CD4-positive, alpha-beta T cell treated with Interleukin-1 beta for 1 hour (primary cell): ENCODE measurements at regions not wholly inside any gene's neighbourhood (a gene's known extent, or its start where the extent isn't known, plus 50 kb on each side); places are given as distances from the start of the nearest gene placed in this dataset.

Experiments used
- DNase-seq, 2 donors: peaks; one replicate each; pipeline ENCODE4 v3.0.0-alpha.2; 2020 to 2022

- no peak for DNase-seq
These were observed 659.4 kb downstream of the BCL11B start for GRCh38 chr14:98612434-98613200.

- no peak for DNase-seq
These were observed 657.3 kb downstream of the BCL11B start for GRCh38 chr14:98614741-98615140.

GRCh38 chr14:98622208-98623051 is 649.6 kb downstream of the BCL11B start:
- DNase-seq = no peak

GRCh38 chr14:98623788-98624415 is 648.1 kb downstream of the BCL11B start:
- no peak for DNase-seq

- no peak for DNase-seq
These were observed 638.6 kb downstream of the BCL11B start for GRCh38 chr14:98633380-98633779.

- DNase-seq = no peak
These were observed 637.8 kb downstream of the BCL11B start for GRCh38 chr14:98634043-98634820.

- no peak for DNase-seq
These were observed 633.6 kb downstream of the BCL11B start for GRCh38 chr14:98638366-98638765.

- DNase-seq = no peak
These were observed 624.2 kb downstream of the BCL11B start for GRCh38 chr14:98647754-98648153.

- DNase-seq = no peak
These were observed 621.0 kb downstream of the BCL11B start for GRCh38 chr14:98651037-98651436.

GRCh38 chr14:98665007-98665406 is 607.0 kb downstream of the BCL11B start:
- no peak for DNase-seq

GRCh38 chr14:98666545-98666944 is 605.5 kb downstream of the BCL11B start:
- no peak for DNase-seq

GRCh38 chr14:98682033-98682432 is 590.0 kb downstream of the BCL11B start:
- no peak for DNase-seq

- no peak for DNase-seq
These were observed 589.3 kb downstream of the BCL11B start for GRCh38 chr14:98682726-98683125.

- DNase-seq = no peak
These were observed 587.5 kb downstream of the BCL11B start for GRCh38 chr14:98684468-98684867.

GRCh38 chr14:98685725-98686124 is 586.3 kb downstream of the BCL11B start:
- no peak for DNase-seq

GRCh38 chr14:98688446-98688845 is 583.6 kb downstream of the BCL11B start:
- DNase-seq = no peak

- no peak for DNase-seq
These were observed 582.0 kb downstream of the BCL11B start for GRCh38 chr14:98689951-98690350.

- DNase-seq = no peak
These were observed 579.2 kb downstream of the BCL11B start for GRCh38 chr14:98692832-98693231.

GRCh38 chr14:98694541-98694940 is 577.5 kb downstream of the BCL11B start:
- DNase-seq = no peak

GRCh38 chr14:98695809-98696208 is 576.2 kb downstream of the BCL11B start:
- DNase-seq = no peak

GRCh38 chr14:98698341-98698740 is 573.7 kb downstream of the BCL11B start:
- DNase-seq = no peak

GRCh38 chr14:98700748-98701147 is 571.2 kb downstream of the BCL11B start:
- no peak for DNase-seq

GRCh38 chr14:98701377-98701776 is 570.6 kb downstream of the BCL11B start:
- no peak for DNase-seq
